HepG2 (cell line): ENCODE measurements at regions not wholly inside any gene's neighbourhood (a gene's known extent, or its start where the extent isn't known, plus 50 kb on each side); places are given as distances from the start of the nearest gene placed in this dataset.
A peak's percentile ranks its signal among the peaks of the same experiment; 100 is the strongest.

Experiments
- ATAC-seq: fragments of 200-7000 bp; cut with Tn5 transposase; 3 replicates; pipeline ENCODE4 v1.9.1; 2020; ENCODE audit warnings: mild to moderate bottlenecking, moderate library complexity
- BruUV-seq: library from RNA; stranded (reverse); fragments of 400-500 nt; replicated peaks from 2 replicates; lab custom pipeline; 2021; lab: Mats Ljungman, UMichigan
- CTCF ChIA-PET: fragments of 300-600 bp; formaldehyde crosslinking; extraction: SDS; loops from one replicate; lab custom pipeline; 2021; ENCODE audit warnings: low total read pairs, inconsistent platforms, low intra/inter-chr PET ratio; lab: Yijun Ruan, JAX
- POLR2A ChIA-PET: fragments of 350-600 bp; sonication (Branson Sonifier 250); formaldehyde crosslinking; loops from one replicate; lab custom pipeline; 2020; ENCODE audit warnings: antibody characterized with exemption, inconsistent platforms; lab: Yijun Ruan, JAX
- DNase-seq: peaks from one replicate; pipeline ENCODE4 v3.0.0-alpha.2; 2015; ENCODE audit warnings: low spot score
- FAIRE-seq: peaks from 3 replicates; lab custom pipeline; 2011; peaks lifted over from hg19 to GRCh38; lab: Jason Lieb, UNC
- H2AFZ ChIP-seq: one replicate; pipeline ENCODE4 v1.6.1; 2011; ENCODE audit warnings: low read length, inconsistent platforms
- H3K27ac ChIP-seq: fragments of 300-600 bp; 3 replicates; pipeline ENCODE4 v1.8.0; 2011; ENCODE audit warnings: mixed run types, mild to moderate bottlenecking, mixed read lengths, low read length, inconsistent platforms; ENCODE audit not compliant: insufficient read depth; ENCODE audit errors: extremely low read length
- H3K27me3 ChIP-seq, 2 experiments: fragments of 200-600 bp in 1 of 2; 2 replicates in 1 of 2; 3 replicates in 1 of 2; pipeline versions ENCODE4 v1.6.0 to v1.8.0; 2011; ENCODE audit warnings: low read length in 2 of 2, mild to moderate bottlenecking in 2 of 2, moderate library complexity in 2 of 2, inconsistent platforms in 1 of 2; ENCODE audit not compliant: insufficient read depth in 2 of 2, control insufficient read depth in 1 of 2
- H3K36me3 ChIP-seq, 2 experiments: fragments of 200-600 bp in 1 of 2; replicated peaks in 1 of 2; 2 replicates in 1 of 2; 3 replicates in 1 of 2; pipeline versions ENCODE4 v1.5.1 to v1.8.0; 2011; ENCODE audit warnings: low read length in 2 of 2, inconsistent platforms in 1 of 2; ENCODE audit not compliant: insufficient read depth in 2 of 2, control insufficient read depth in 1 of 2
- H3K4me1 ChIP-seq: 2 replicates; pipeline ENCODE4 v1.5.1; 2012; ENCODE audit warnings: low read length, inconsistent platforms; ENCODE audit not compliant: insufficient read depth
- H3K4me2 ChIP-seq: 2 replicates; pipeline ENCODE4 v1.6.0; 2011; ENCODE audit warnings: low read depth, low read length, inconsistent platforms
- H3K4me3 ChIP-seq, 3 experiments: fragments of 200-600 bp in 1 of 3; sonication (generic), shearing (Covaris generic) in 1 of 3; replicated peaks in 1 of 3; 2 replicates each; pipeline ENCODE4 v1.5.1; 2011 to 2016; ENCODE audit warnings: low read length in 3 of 3, inconsistent platforms in 2 of 3, low read depth in 2 of 3, mild to moderate bottlenecking in 2 of 3, control low read depth in 1 of 3, mixed read lengths in 1 of 3; ENCODE audit not compliant: insufficient read depth in 1 of 3
- H3K79me2 ChIP-seq: one replicate; pipeline ENCODE4 v1.6.1; 2011; ENCODE audit warnings: low read length, inconsistent platforms; ENCODE audit not compliant: insufficient read depth
- H3K9ac ChIP-seq: 2 replicates; pipeline ENCODE4 v1.6.0; 2011; ENCODE audit warnings: mild to moderate bottlenecking, low read depth, low read length, inconsistent platforms; ENCODE audit not compliant: insufficient read depth
- H3K9me3 ChIP-seq: 2 replicates; pipeline ENCODE4 v1.5.1; 2012; ENCODE audit warnings: mild to moderate bottlenecking, low read length
- H4K20me1 ChIP-seq: 2 replicates; pipeline ENCODE4 v1.6.0; 2011; ENCODE audit warnings: inconsistent platforms, mild to moderate bottlenecking, low read length, moderate library complexity; ENCODE audit not compliant: insufficient read depth
- CEBPB ChIP-seq: IDR thresholded peaks from 2 replicates; pipeline ENCODE4 v1.6.1; 2011; ENCODE audit warnings: low read depth, low read length, improper control_type of control experiment, borderline replicate concordance
- CEBPG ChIP-seq: IDR thresholded peaks from 2 replicates; pipeline ENCODE4 v1.6.1; 2016
- CENPX ChIP-seq: sonication (generic); formaldehyde crosslinking; IDR thresholded peaks from 2 replicates; pipeline ENCODE4 v1.9.0; 2021; ENCODE audit warnings: mild to moderate bottlenecking, missing genetic modification reagents, moderate library complexity
- ELF4 ChIP-seq: sonication (generic); formaldehyde crosslinking; IDR thresholded peaks from 2 replicates; pipeline ENCODE4 v1.5.0; 2020; ENCODE audit warnings: missing genetic modification reagents, mild to moderate bottlenecking, moderate library complexity, borderline replicate concordance
- KMT2B ChIP-seq: IDR thresholded peaks from 2 replicates; pipeline ENCODE4 v1.6.1; 2016; ENCODE audit warnings: missing genetic modification reagents, missing compliant biosample characterization
- MIXL1 ChIP-seq: IDR thresholded peaks from 2 replicates; pipeline ENCODE4 v1.6.1; 2016
- RAD51 ChIP-seq: fragments of 450-650 bp; IDR thresholded peaks from 2 replicates; pipeline ENCODE4 v1.6.1; 2016; ENCODE audit warnings: borderline replicate concordance
- SMARCC2 ChIP-seq: fragments of 450-650 bp; IDR thresholded peaks from 2 replicates; pipeline ENCODE4 v1.6.1; 2017; ENCODE audit warnings: antibody characterized with exemption, mild to moderate bottlenecking
- SRSF1 ChIP-seq: fragments of 200-400 bp; formaldehyde crosslinking; optimal IDR thresholded peaks from 2 replicates; pipeline ENCODE3; 2017; ENCODE audit warnings: mild to moderate bottlenecking, low read depth, low read length, moderate library complexity
- TRIM24 ChIP-seq: sonication (generic); formaldehyde crosslinking; IDR thresholded peaks from 2 replicates; pipeline ENCODE4 v1.8.0; 2022; ENCODE audit warnings: mild to moderate bottlenecking, missing genetic modification reagents
- U2AF1 ChIP-seq: fragments of 200-400 bp; formaldehyde crosslinking; optimal IDR thresholded peaks from 2 replicates; pipeline ENCODE3; 2017; ENCODE audit warnings: mild to moderate bottlenecking, low read depth, low read length
- ZBTB21 ChIP-seq: sonication (generic); formaldehyde crosslinking; IDR thresholded peaks from 2 replicates; pipeline ENCODE4 v1.4.0; 2020; ENCODE audit warnings: missing genetic modification reagents
- ZFP62 ChIP-seq: sonication (generic); formaldehyde crosslinking; IDR thresholded peaks from 2 replicates; pipeline ENCODE4 v1.4.0; 2020; ENCODE audit warnings: missing genetic modification reagents
- ZNF12 ChIP-seq: sonication (generic); formaldehyde crosslinking; IDR thresholded peaks from 2 replicates; pipeline ENCODE4 v1.5.0; 2020; ENCODE audit warnings: missing genetic modification reagents
- ZNF160 ChIP-seq: sonication (generic); formaldehyde crosslinking; IDR thresholded peaks from 2 replicates; pipeline ENCODE4 v1.8.0; 2022; ENCODE audit warnings: mild to moderate bottlenecking, inconsistent platforms, missing genetic modification reagents
- ZNF614 ChIP-seq: IDR thresholded peaks from 2 replicates; pipeline ENCODE4 v1.6.1; 2018; ENCODE audit warnings: missing biosample characterization, missing genetic modification reagents, inconsistent platforms, borderline replicate concordance
- ZNF776 ChIP-seq: sonication (generic); formaldehyde crosslinking; IDR thresholded peaks from 2 replicates; pipeline ENCODE4 v1.4.0; 2020; ENCODE audit warnings: mild to moderate bottlenecking, missing genetic modification reagents
- WGBS: methylation state at CpG from one replicate; pipeline ENCODE4 v1.1.6; 2017; ENCODE audit warnings: low lambda C conversion rate; 5-methylcytosine and 5-hydroxymethylcytosine counted together
- in situ Hi-C: cut with HindIII; loops from 2 replicates; pipeline ENCODE4 v1.10.0; 2017; ENCODE audit warnings: low pct_unique_long_range_greater_than_20kb; ENCODE audit not compliant: extremely low pct_ligation_motif_present
- intact Hi-C: fragments of 100-400 bp; cut with micrococcal nuclease; formaldehyde crosslinking; loops from one replicate; pipeline ENCODE4 v1.10.0; 2022; ENCODE audit not compliant: unreplicated experiment
- TF ChIP-seq, protein P1 (sequence below): IDR thresholded peaks from 2 replicates; pipeline ENCODE4 v1.6.1; 2016
- TF ChIP-seq, protein P2 (sequence below): sonication (generic); formaldehyde crosslinking; IDR thresholded peaks from 2 replicates; pipeline ENCODE4 v1.4.0; 2020; ENCODE audit warnings: missing genetic modification reagents, low read depth, mild to moderate bottlenecking, borderline replicate concordance
- TF ChIP-seq, protein P3 (sequence below): sonication (generic); formaldehyde crosslinking; IDR thresholded peaks from 2 replicates; pipeline ENCODE4 v1.5.1; 2020; ENCODE audit warnings: missing genetic modification reagents, mild to moderate bottlenecking, borderline replicate concordance

DNA sequence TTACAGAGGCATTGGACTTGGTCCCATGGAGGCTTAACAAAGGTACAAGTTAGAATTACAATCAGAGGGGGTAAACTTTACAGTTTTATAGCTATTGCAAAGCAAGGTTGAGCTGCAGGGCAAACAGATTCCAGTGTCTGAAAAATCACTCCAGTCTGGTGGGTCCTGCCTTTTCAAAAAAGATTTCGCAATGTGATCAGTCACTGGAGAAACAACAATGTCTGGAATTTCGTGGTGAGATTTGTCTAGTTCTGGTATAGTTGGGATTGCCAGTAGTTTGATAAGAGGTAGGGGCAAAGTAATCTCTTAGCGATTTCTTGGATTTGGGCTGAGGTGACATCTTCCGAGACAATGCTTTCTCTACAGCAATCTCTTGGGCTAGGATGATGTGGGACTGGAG is 1198.2 kb upstream of the PCDH9 start:
- H2AFZ ChIP-seq, result no peak overlapping the region
- no peaks in the 10 kb centered on the region for H3K4me1 ChIP-seq
- no peaks in the 10 kb centered on the region for H3K36me3 ChIP-seq
- ChIA-PET POLR2A (no interaction called here), CTCF (no interaction called here)
- no peak for ATAC-seq
- TF ChIP-seq CEBPG (peak; percentile 22; the same call in 1 of the 2 replicates), KMT2B (CRISPR knock-in tag) (no peak), ZNF12 (CRISPR knock-in tag) (no peak), MIXL1 (CRISPR knock-in tag) (no peak), SRSF1 (no peak), ZFP62 (CRISPR knock-in tag) (no peak), ZNF160 (CRISPR knock-in tag) (no peak), CEBPB (peak; percentile 85)
- H3K79me2 ChIP-seq, result no peaks in the 10 kb centered on the region
- no peaks in the 10 kb centered on the region for H3K27me3 ChIP-seq
- DNase-seq, result peak; percentile 6
- no peaks in the 10 kb centered on the region for H4K20me1 ChIP-seq
- H3K27ac ChIP-seq, result no peak overlapping the region
- intact Hi-C loops (no loop called here), in situ Hi-C loops (no loop called here)
- no peak overlapping the region for H3K4me2 ChIP-seq
- H3K4me3 ChIP-seq, result no peak overlapping the region
- no peak for FAIRE-seq
- BruUV-seq, result no TSS peak
- WGBS, result 68% methylated on average over 4 of the region's 4 CpGs
- H3K9ac ChIP-seq, result no peak overlapping the region
- H3K9me3 ChIP-seq, result no peaks in the 10 kb centered on the region

DNA sequence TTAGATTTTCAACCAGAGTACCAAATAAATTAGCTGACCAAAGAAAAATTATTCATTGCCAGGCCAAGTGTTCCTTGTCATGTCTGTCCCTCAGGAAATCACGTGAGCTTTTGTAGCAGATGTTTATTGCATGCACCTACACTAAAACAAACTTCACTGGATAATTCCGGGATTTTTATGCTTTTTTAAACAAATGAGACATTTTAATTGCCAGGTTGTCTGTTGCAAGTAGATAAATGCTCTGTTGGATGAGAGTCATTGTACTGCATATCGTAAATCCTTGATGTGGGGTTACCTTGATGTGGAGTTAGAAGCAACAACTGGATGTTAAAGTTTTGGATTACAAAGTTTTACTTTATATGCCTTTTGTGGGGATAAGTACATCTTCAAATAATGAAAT is 1187.7 kb upstream of the PCDH9 start:
- Histone ChIP-seq H3K27ac (no peak overlapping the region), H3K4me1 (no peaks in the 10 kb centered on the region), H3K9ac (no peak overlapping the region), H3K36me3 (no peaks in the 10 kb centered on the region), H3K27me3 (no peaks in the 10 kb centered on the region), H2AFZ (no peak overlapping the region), H4K20me1 (no peaks in the 10 kb centered on the region), H3K79me2 (no peaks in the 10 kb centered on the region), H3K9me3 (peaks cover 6% of the 10 kb centered on the region; the same call in 1 of the 2 replicates), H3K4me3 (no peak overlapping the region), H3K4me2 (no peak overlapping the region)
- in situ Hi-C loops (no loop called here), intact Hi-C loops (no loop called here)
- BruUV-seq, result no TSS peak
- DNase-seq, result no peak
- no peak for ATAC-seq
- POLR2A ChIA-PET, result no interaction called here
- 35% methylated on average over 3 of the region's 3 CpGs for WGBS
- CTCF ChIA-PET, result no interaction called here
- no peak for FAIRE-seq
- TF ChIP-seq, protein P1, sequence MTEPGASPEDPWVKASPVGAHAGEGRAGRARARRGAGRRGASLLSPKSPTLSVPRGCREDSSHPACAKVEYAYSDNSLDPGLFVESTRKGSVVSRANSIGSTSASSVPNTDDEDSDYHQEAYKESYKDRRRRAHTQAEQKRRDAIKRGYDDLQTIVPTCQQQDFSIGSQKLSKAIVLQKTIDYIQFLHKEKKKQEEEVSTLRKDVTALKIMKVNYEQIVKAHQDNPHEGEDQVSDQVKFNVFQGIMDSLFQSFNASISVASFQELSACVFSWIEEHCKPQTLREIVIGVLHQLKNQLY (CRISPR knock-in tag), result no peak
- TF ChIP-seq U2AF1 (no peak), ELF4 (CRISPR knock-in tag) (no peak), ZNF614 (no peak), RAD51 (no peak), ZBTB21 (no peak), ZNF776 (no peak), TRIM24 (CRISPR knock-in tag) (no peak), SMARCC2 (no peak), CENPX (no peak)
- TF ChIP-seq, protein P2, sequence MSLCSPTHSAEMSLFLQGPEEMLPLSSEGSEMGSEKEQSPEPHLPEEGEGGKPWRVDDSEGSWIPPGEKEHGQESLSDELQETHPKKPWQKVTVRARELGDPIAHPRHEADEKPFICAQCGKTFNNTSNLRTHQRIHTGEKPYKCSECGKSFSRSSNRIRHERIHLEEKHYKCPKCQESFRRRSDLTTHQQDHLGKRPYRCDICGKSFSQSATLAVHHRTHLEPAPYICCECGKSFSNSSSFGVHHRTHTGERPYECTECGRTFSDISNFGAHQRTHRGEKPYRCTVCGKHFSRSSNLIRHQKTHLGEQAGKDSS (CRISPR knock-in tag), result no peak
- TF ChIP-seq, protein P3, sequence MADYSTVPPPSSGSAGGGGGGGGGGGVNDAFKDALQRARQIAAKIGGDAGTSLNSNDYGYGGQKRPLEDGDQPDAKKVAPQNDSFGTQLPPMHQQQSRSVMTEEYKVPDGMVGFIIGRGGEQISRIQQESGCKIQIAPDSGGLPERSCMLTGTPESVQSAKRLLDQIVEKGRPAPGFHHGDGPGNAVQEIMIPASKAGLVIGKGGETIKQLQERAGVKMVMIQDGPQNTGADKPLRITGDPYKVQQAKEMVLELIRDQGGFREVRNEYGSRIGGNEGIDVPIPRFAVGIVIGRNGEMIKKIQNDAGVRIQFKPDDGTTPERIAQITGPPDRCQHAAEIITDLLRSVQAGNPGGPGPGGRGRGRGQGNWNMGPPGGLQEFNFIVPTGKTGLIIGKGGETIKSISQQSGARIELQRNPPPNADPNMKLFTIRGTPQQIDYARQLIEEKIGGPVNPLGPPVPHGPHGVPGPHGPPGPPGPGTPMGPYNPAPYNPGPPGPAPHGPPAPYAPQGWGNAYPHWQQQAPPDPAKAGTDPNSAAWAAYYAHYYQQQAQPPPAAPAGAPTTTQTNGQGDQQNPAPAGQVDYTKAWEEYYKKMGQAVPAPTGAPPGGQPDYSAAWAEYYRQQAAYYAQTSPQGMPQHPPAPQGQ (CRISPR knock-in tag), result no peak
